Mesodermal cell (in vitro differentiated cells): ENCODE measurements at regions not wholly inside any gene's neighbourhood (a gene's known extent, or its start where the extent isn't known, plus 50 kb on each side); places are given as distances from the start of the nearest gene placed in this dataset.
"Not testable (repeated sequence)": the region's sequence is repeated elsewhere in the genome, so short reads cannot be mapped to it uniquely, and the experiment has no call there.

ENCODE experiments used
- H3K27ac ChIP-seq: 2 replicates; pipeline ENCODE4 v1.7.0; 2013; ENCODE audit warnings: mild to moderate bottlenecking, low read depth, low read length, moderate library complexity; ENCODE audit not compliant: severe bottlenecking
- H3K36me3 ChIP-seq: 2 replicates; pipeline ENCODE4 v1.7.1; 2013; ENCODE audit warnings: mild to moderate bottlenecking, low read length, moderate library complexity; ENCODE audit not compliant: control insufficient read depth, insufficient read depth
- H3K4me1 ChIP-seq: one replicate; pipeline ENCODE4 v1.7.1; 2013; ENCODE audit warnings: mild to moderate bottlenecking, low read length; ENCODE audit not compliant: insufficient read depth, control insufficient read depth, poor library complexity, severe bottlenecking
- H3K4me3 ChIP-seq: 2 replicates; pipeline ENCODE4 v1.7.0; 2013; ENCODE audit warnings: low read length, control low read depth, mild to moderate bottlenecking; ENCODE audit not compliant: insufficient read depth, poor library complexity, severe bottlenecking; ENCODE audit errors: extremely low read depth
- H3K9me3 ChIP-seq: 2 replicates; pipeline ENCODE4 v1.7.1; 2013; ENCODE audit warnings: mild to moderate bottlenecking, low read length, moderate library complexity; ENCODE audit not compliant: control insufficient read depth
- WGBS, 2 experiments: methylation state at CpG; one replicate each; pipeline ENCODE4 v1.1.5; 2013; ENCODE audit warnings: missing lambda C conversion rate in 2 of 2; ENCODE audit not compliant: insufficient coverage in 2 of 2; 5-methylcytosine and 5-hydroxymethylcytosine counted together

- not testable (repeated sequence) for H3K36me3 ChIP-seq, H3K9me3 ChIP-seq, H3K27ac ChIP-seq, H3K4me3 ChIP-seq, H3K4me1 ChIP-seq
- 93 to 94% methylated on average over 42 to 45 of the region's 58 CpGs for WGBS, 2 experiments
Observed at GRCh38 chr10:2501366-2501940, 565.9 kb upstream of the PFKP start.

GRCh38 chr10:2494399-2494798 is 572.9 kb upstream of the PFKP start:
- Histone ChIP-seq H3K9me3 (no peaks in the 10 kb centered on the region), H3K4me1 (no peaks in the 10 kb centered on the region), H3K4me3 (no peak overlapping the region), H3K36me3 (no peaks in the 10 kb centered on the region), H3K27ac (no peak overlapping the region)
- 78 to 100% methylated on average over 1 to 2 of the region's 6 CpGs for WGBS, 2 experiments

- H3K27ac ChIP-seq = no peak overlapping the region
- 92% methylated on average over 8 of the region's 10 CpGs for WGBS, 2 experiments
- no peaks in the 10 kb centered on the region for H3K9me3 ChIP-seq
- no peak overlapping the region for H3K4me3 ChIP-seq
- no peaks in the 10 kb centered on the region for H3K4me1 ChIP-seq
- H3K36me3 ChIP-seq = no peaks in the 10 kb centered on the region
Observed at GRCh38 chr10:2488446-2489005, 578.8 kb upstream of the PFKP start.

- no peaks in the 10 kb centered on the region for H3K4me1 ChIP-seq
- WGBS, 2 experiments = no CpG with 5 or more reads among the region's 5 CpGs
- no peak overlapping the region for H3K27ac ChIP-seq
- H3K9me3 ChIP-seq = no peaks in the 10 kb centered on the region
- H3K36me3 ChIP-seq = no peaks in the 10 kb centered on the region
- H3K4me3 ChIP-seq = no peak overlapping the region
Observed at GRCh38 chr10:2487921-2488320, 579.4 kb upstream of the PFKP start.

- Histone ChIP-seq H3K4me3 (no peak overlapping the region), H3K9me3 (no peaks in the 10 kb centered on the region), H3K36me3 (no peaks in the 10 kb centered on the region), H3K4me1 (no peaks in the 10 kb centered on the region), H3K27ac (no peak overlapping the region)
- no CpG with 5 or more reads among the region's 2 CpGs for WGBS, 2 experiments
Observed at GRCh38 chr10:2478656-2479055, 588.7 kb upstream of the PFKP start.

GRCh38 chr10:2476812-2477553 is 590.4 kb upstream of the PFKP start:
- H3K9me3 ChIP-seq = no peaks in the 10 kb centered on the region
- no peaks in the 10 kb centered on the region for H3K36me3 ChIP-seq
- WGBS, 2 experiments = 70 to 77% methylated on average over 5 to 7 of the region's 9 CpGs
- H3K27ac ChIP-seq = no peak overlapping the region
- H3K4me1 ChIP-seq = no peaks in the 10 kb centered on the region
- no peak overlapping the region for H3K4me3 ChIP-seq

- WGBS, 2 experiments = 90 to 95% methylated on average over 12 to 13 of the region's 15 CpGs
- no peak overlapping the region for H3K4me3 ChIP-seq
- no peak overlapping the region for H3K27ac ChIP-seq
- no peaks in the 10 kb centered on the region for H3K36me3 ChIP-seq
- H3K9me3 ChIP-seq = no peaks in the 10 kb centered on the region
- H3K4me1 ChIP-seq = no peaks in the 10 kb centered on the region
Observed at GRCh38 chr10:2476218-2476811, 591.0 kb upstream of the PFKP start.

- no peaks in the 10 kb centered on the region for H3K9me3 ChIP-seq
- WGBS, 2 experiments = 93% methylated on average over 4 to 6 of the region's 6 CpGs
- no peaks in the 10 kb centered on the region for H3K4me1 ChIP-seq
- no peak overlapping the region for H3K4me3 ChIP-seq
- no peaks in the 10 kb centered on the region for H3K36me3 ChIP-seq
- H3K27ac ChIP-seq = no peak overlapping the region
Observed at GRCh38 chr10:2475711-2476217, 591.6 kb upstream of the PFKP start.

GRCh38 chr10:2471811-2472210 is 595.5 kb upstream of the PFKP start:
- Histone ChIP-seq H3K9me3 (no peaks in the 10 kb centered on the region), H3K27ac (no peak overlapping the region), H3K4me3 (no peak overlapping the region), H3K36me3 (no peaks in the 10 kb centered on the region), H3K4me1 (no peaks in the 10 kb centered on the region)
- no CpG with 5 or more reads among the region's 1 CpG for WGBS, 2 experiments

GRCh38 chr10:2469802-2470201 is 597.5 kb upstream of the PFKP start:
- 57 to 100% methylated on average over 1 of the region's 2 CpGs for WGBS, 2 experiments
- no peak overlapping the region for H3K4me3 ChIP-seq

GRCh38 chr10:2464483-2464882 is 602.9 kb upstream of the PFKP start:
- Histone ChIP-seq H3K27ac (no peak overlapping the region), H3K9me3 (no peaks in the 10 kb centered on the region), H3K36me3 (no peaks in the 10 kb centered on the region), H3K4me1 (no peaks in the 10 kb centered on the region), H3K4me3 (no peak overlapping the region)

More at GRCh38 chr10:2469802-2470201, 597.5 kb upstream of the PFKP start:
- Histone ChIP-seq H3K4me1 (no peaks in the 10 kb centered on the region), H3K36me3 (no peaks in the 10 kb centered on the region), H3K27ac (no peak overlapping the region), H3K9me3 (no peaks in the 10 kb centered on the region)
